ENCODE measurements at regions not wholly inside any gene's neighbourhood (a gene's known extent, or its start where the extent isn't known, plus 50 kb on each side); places are given as distances from the start of the nearest gene placed in this dataset.

DNA sequence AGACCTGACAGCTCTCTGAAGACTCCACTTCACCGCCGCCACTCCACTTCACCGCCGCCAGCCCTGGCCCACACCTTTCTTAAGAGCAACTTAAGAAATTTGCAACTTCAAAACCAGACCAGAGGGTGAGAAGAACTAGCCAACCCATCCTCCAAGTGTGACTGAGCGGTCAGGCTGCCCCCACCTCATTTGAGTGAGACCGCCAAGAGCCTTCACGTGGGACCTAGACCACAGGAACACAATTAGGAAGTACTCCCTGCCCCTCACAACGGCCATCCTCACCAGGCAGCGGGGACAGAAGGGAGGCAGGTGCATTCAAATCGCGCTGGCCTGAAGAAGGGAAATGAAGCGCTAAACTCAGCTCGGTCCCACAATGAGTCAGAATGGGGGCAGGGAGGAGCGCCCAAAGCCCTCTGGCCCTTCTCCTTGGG lies 156.8 kb upstream of the BCL6 start:
- DNase-seq: no peak

DNA sequence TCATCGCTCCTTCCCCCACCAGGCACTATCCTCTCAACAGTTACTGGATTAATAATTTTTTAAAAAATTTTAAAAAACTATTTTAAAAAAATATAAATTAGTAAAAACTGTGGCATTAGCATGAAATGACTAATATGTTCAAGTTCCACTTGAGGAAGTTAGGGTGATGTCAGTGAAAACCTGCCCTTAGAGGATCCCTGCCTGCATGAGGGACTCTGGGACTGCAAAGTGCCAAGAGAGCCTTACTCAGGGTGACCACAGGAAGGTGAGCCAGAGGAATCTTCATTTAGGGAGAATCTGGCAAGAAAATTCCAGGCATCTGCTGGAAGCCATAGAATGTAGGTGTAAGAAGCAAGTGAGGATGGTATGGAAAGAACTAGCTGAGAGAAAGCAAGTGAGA lies 157.7 kb upstream of the BCL6 start:
- DNase-seq: no peak

DNA sequence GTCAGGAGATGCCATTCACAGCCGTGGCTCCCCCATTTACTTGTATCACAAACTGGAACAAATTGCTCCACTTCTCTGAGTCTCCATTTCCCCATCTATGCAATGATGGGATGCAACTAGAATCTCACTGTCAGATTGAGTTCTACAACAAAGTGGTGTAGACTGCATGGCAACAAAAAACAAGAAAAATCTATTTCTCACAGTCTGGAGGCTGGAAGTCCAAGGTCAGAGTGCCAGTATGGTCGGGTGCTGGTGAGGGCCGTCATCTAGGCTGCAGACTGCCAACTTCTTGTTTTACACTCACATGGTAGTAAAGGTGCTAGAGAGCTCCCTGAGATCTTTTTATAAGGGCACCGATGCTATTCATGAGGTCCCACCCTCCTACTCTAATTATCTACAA lies 158.4 kb upstream of the BCL6 start:
- DNase-seq: no peak

- DNase-seq: no peak
Measured at GRCh38 chr3:187906416-187906815, 161.1 kb upstream of the BCL6 start.

DNA sequence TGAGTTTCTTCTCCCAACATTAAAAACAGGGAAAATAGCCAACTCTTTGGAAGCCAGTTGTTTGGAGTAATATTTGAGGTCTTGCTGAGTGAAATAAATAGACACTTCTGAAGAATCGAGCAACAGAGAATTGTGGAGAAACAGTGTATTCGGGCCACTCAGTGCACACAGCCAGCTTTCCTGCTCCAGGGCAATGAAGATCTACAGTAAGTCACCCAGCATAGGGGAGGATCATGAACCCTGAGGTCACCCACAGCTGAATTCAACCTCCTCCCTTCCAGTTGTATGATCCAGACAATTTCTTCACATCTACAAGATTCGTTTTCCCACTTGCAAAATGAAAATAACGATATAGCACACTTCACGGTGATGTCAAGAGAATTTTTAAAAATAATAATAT lies 161.7 kb upstream of the BCL6 start:
- DNase-seq: no peak

GRCh38 chr3:187909866-187910265 lies 164.6 kb upstream of the BCL6 start:
- no peak for DNase-seq

DNA sequence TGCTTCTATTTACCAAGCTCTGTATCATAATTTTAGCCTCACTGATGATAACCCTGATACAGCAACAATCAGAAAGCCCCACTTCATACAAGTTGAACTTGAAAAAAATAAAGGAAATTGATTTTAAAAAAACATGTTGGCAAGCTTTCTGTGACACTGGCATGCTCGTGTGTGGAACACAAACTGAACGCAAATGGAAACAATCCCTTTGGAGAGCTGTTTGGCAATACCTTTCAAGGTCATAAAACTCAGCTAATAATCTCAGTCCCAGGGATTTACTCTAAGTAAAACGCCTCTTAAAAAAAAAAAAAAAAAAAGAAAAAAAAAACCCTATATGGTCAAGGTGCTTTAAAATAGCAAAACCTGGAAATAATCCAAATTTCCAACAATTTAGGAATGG lies 166.7 kb upstream of the BCL6 start:
- no peak for DNase-seq

- DNase-seq: no peak
Measured at GRCh38 chr3:187913617-187914033, 168.4 kb upstream of the BCL6 start.

DNA sequence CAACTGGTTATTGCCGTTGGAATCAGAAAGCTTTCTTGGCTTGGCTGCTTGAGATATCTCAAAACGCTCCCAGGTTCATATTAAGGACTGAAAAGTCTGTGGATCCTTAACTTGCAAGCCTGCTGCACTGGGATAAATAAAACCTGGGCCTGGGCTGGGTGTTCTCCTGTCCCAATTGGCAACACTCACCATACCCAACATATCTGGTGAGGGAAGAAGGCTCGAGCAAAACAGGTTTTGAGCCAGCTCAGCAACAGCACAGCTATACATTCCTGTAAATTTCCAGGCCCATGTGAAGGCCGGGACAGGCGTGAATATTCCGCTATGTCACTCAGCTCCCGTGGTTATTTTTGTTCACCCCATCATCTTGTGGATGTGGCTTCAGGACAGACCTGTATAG lies 169.0 kb upstream of the BCL6 start:
- DNase-seq: no peak

GRCh38 chr3:187916072-187916471 lies 170.8 kb upstream of the BCL6 start:
- no peak for DNase-seq

DNA sequence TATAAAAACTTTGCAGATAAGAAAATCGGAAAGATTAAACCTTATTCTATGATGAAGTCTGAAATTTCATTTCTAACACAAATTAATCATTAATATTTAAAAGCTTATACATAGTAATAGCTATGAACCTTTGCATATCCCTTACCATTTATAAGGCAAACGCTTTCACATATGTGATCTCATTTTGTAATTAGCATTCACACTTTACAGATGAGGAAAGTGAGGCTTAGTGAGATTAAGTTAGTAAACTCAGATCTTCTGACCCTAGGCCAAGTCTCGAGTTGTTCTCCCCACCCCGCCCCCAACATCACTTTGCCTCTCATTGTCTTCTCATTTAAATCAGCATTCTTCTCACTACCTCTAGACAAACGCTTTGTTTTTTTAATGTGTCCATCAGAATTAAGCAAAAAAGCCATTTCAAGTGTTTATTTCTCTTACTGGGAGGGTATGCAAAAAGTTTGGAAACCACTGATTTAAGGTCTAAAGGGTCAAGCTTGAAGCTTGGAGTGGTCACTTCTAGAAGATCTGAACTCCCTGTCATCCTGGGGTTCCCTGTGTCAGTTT lies 172.9 kb upstream of the BCL6 start:
- DNase-seq: no peak

- no peak for DNase-seq
Measured at GRCh38 chr3:187919048-187919447, 173.8 kb upstream of the BCL6 start.

DNA sequence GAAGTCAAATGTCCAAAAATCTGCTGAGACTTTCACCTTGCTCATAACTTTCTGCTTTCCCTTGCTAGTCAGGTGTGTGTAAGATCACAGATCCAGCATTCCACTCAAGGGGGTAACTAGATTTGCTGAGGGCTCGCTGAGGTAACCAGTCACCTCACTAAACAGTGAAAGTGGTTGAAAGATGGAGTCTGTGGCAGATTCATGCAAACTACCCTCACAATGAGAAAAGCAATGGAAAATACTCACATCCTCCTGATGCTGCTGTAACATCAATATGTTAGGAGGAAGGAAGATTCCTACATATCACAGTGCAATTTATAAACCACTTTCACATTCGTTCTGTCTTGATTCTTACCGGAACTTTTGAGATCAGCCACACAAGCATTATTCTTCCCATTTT lies 174.3 kb upstream of the BCL6 start:
- no peak for DNase-seq

DNA sequence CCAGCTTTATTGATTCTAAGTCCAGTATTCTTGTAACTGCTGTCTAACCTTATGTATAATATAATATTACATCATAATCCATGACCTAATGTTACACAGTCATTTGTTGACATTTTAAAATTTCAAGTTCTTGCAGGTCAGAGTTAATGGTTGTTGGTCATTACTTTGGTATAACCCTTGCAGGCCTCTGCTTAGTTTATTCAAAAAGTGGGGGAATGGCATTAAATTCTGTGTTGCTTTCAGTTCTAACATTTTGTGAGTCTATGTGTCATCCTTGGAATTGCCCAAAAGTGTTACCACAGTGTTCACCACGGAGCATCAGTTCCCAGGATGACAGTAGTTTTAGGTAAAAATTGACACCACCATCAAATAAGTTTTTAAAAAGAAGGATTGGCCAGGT lies 174.8 kb upstream of the BCL6 start:
- no peak for DNase-seq

- DNase-seq: no peak
Measured at GRCh38 chr3:187920913-187921312, 175.6 kb upstream of the BCL6 start.

- DNase-seq: no peak
Measured at GRCh38 chr3:187921391-187922074, 176.3 kb upstream of the BCL6 start.

- DNase-seq: no peak
Measured at GRCh38 chr3:187922704-187923416, 177.6 kb upstream of the BCL6 start.

GRCh38 chr3:187924651-187925050 lies 179.4 kb upstream of the BCL6 start:
- DNase-seq: no peak

GRCh38 chr3:187925326-187925725 lies 180.1 kb upstream of the BCL6 start:
- DNase-seq: no peak

DNA sequence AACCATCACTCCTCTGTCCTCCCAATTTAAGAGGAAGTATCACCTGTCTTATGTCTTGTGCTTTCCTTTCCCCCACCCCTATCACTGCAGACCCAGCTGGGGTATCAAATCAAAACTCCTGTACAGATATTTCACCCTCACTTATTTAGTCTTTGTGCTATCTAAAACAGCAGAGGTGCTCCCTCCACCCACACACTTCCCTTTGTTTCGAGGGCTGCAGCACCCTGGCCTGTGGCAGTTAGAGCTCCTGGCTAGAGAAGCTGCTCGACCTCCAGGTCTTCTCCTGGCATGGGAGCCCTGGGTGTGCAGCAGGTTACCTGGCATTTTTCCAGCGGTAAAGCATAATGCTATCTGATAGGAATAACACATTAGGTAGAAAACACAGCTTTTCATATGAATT lies 181.4 kb upstream of the BCL6 start:
- no peak for DNase-seq

- no peak for DNase-seq
Measured at GRCh38 chr3:187927565-187927964, 182.3 kb upstream of the BCL6 start.

- DNase-seq: no peak
Measured at GRCh38 chr3:187929112-187929816, 184.0 kb upstream of the BCL6 start.

DNA sequence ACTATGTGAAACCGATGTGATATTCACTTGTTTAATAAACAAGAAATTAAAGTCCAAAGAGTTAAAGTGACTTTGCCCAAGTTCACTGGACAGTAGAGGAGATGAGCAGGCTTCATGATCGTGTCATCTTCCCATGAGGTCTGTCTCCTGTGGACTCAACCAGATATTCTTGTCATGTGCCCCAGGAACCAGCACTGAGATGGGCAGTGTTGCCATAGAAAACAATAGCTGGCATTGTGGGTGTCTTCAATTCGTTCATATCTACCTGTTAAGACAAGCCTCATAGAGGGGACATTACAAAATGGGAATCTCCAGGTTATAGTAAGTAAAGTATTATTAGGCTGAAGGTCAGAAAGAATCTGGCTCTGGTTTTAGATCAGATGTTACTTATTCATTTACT lies 184.8 kb upstream of the BCL6 start:
- no peak for DNase-seq

GRCh38 chr3:187931101-187931500 lies 185.8 kb upstream of the BCL6 start:
- no peak for DNase-seq
